ENCODE measurements at regions not wholly inside any gene's neighbourhood (a gene's known extent, or its start where the extent isn't known, plus 50 kb on each side); places are given as distances from the start of the nearest gene placed in this dataset.
"Not testable (repeated sequence)": the region's sequence is repeated elsewhere in the genome, so short reads cannot be mapped to it uniquely, and the experiment has no call there.

DNA sequence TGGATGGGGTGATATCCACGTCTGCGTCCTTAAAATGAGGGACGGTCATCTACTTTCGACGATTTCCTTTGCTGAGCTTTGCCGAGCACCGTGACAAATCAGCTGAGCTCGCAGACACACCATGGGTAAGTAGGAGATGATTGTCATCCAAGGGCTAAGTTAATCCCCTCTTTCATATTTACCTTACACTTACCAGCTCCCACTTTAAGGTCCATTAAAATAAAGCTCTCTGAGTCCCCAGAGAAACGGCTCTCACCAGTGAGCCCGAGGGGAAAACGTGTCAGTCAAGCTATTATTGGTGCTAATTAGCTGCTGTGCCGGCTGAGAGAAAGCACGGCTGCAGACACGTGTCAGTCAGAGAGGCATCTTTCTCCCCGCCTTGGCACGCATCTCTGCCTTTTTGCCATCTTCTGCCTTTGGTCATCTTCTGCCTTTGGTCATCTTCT, 72.2 kb downstream of the CRLF2 start:
- Histone ChIP-seq H3K4me3 (no peak overlapping the region), H3K4me1 (no peaks in the 10 kb centered on the region), H3K36me3 (no peaks in the 10 kb centered on the region), H3K9me3 (peaks cover 0 to 13% (median 0%) of the 10 kb centered on the region in 3 donors), H3K27ac (no peak overlapping the region), H3K27me3 (peaks cover 43% of the 10 kb centered on the region)
- ATAC-seq = no peak
- 41 to 47% methylated on average over 16 of the region's 16 CpGs for WGBS, 2 donors (ENCODE audit: low coverage in 1 of 2)
- TF ChIP-seq EP300 (IDR thresholded peaks at IDR 0.05) = no peak
- TF ChIP-seq POLR2AphosphoS5 (IDR thresholded peaks at IDR 0.05) = no peak
- no peak for TF ChIP-seq POLR2A (IDR thresholded peaks at IDR 0.05)
- TF ChIP-seq, protein P1, sequence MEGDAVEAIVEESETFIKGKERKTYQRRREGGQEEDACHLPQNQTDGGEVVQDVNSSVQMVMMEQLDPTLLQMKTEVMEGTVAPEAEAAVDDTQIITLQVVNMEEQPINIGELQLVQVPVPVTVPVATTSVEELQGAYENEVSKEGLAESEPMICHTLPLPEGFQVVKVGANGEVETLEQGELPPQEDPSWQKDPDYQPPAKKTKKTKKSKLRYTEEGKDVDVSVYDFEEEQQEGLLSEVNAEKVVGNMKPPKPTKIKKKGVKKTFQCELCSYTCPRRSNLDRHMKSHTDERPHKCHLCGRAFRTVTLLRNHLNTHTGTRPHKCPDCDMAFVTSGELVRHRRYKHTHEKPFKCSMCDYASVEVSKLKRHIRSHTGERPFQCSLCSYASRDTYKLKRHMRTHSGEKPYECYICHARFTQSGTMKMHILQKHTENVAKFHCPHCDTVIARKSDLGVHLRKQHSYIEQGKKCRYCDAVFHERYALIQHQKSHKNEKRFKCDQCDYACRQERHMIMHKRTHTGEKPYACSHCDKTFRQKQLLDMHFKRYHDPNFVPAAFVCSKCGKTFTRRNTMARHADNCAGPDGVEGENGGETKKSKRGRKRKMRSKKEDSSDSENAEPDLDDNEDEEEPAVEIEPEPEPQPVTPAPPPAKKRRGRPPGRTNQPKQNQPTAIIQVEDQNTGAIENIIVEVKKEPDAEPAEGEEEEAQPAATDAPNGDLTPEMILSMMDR (IDR thresholded peaks at IDR 0.05) = no peak

DNA sequence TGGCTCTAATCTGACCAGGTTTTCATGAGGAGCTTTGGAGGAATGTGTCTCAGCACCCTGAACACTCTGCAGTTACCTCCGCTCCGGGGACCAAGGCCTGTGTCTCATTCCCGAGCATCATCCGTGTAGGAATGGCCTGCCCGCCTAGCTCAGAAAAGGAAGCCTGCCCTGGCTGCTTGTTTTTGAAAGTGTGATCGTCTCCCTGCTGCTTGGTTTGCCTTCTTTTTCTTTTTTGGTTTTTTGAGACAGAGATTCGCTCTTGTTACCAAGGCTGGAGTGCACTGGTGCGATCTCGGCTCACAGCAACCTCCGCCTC, 73.3 kb downstream of the CRLF2 start:
- Histone ChIP-seq H3K4me3 (no peak overlapping the region), H3K4me1 (no peaks in the 10 kb centered on the region), H3K9me3 (peaks cover 0 to 13% (median 0%) of the 10 kb centered on the region in 3 donors), H3K27me3 (peaks cover 49% of the 10 kb centered on the region), H3K27ac (no peak overlapping the region), H3K36me3 (no peaks in the 10 kb centered on the region)
- WGBS, 2 donors (ENCODE audit: low coverage in 1 of 2) = 76% methylated on average over 10 of the region's 10 CpGs; no CpG with 5 or more reads in 1 of the 2 donors
- TF ChIP-seq POLR2A (IDR thresholded peaks at IDR 0.05) (no peak), EP300 (IDR thresholded peaks at IDR 0.05) (no peak), POLR2AphosphoS5 (IDR thresholded peaks at IDR 0.05) (no peak)
- TF ChIP-seq, protein P1 (IDR thresholded peaks at IDR 0.05) = no peak
- ATAC-seq = no peak

DNA sequence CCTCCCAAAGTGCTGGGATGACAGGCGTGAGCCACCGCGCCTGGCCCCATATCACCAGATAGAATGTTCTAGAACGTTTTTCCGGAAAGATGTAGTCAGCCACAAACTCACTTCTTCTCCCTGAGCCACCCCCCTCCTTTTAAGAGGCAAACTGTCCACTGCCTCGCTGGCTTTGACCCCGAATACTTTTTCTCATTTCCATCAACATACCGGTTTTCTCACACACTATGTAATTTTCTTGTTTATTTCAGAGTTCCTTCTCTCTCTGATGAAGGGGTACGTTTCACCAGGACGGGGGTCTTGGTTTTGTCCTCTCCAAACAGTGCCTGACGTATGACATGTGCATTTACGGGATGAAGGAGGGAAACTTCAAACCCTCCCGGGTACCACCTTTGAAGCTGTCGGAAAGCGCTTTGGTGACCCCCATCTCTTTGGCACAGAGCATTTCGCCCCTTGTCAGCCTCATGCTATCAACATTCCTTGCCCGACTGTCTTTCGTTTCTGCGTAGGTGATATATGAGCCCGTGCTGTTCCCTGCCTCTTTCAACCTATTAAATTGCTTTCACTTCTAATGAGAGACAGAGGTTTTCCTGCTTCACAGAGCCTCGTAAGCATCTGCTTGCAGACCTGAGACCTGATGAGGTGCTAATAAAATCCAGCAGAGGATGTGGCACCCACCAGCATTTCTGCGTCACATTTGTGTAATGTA, 73.8 kb downstream of the CRLF2 start:
- H3K27ac ChIP-seq = no peak overlapping the region
- peaks cover 49% of the 10 kb centered on the region for H3K27me3 ChIP-seq
- no peaks in the 10 kb centered on the region for H3K36me3 ChIP-seq
- ATAC-seq = no peak
- H3K4me1 ChIP-seq = no peaks in the 10 kb centered on the region
- peaks cover 0 to 13% (median 0%) of the 10 kb centered on the region in 3 donors for H3K9me3 ChIP-seq
- TF ChIP-seq EP300 (IDR thresholded peaks at IDR 0.05) (no peak), POLR2A (IDR thresholded peaks at IDR 0.05) (no peak), POLR2AphosphoS5 (IDR thresholded peaks at IDR 0.05) (no peak)
- TF ChIP-seq, protein P1 (IDR thresholded peaks at IDR 0.05) = no peak
- H3K4me3 ChIP-seq = no peak overlapping the region
- 39 to 49% methylated on average over 19 to 22 of the region's 22 CpGs for WGBS, 2 donors (ENCODE audit: low coverage in 1 of 2)

DNA sequence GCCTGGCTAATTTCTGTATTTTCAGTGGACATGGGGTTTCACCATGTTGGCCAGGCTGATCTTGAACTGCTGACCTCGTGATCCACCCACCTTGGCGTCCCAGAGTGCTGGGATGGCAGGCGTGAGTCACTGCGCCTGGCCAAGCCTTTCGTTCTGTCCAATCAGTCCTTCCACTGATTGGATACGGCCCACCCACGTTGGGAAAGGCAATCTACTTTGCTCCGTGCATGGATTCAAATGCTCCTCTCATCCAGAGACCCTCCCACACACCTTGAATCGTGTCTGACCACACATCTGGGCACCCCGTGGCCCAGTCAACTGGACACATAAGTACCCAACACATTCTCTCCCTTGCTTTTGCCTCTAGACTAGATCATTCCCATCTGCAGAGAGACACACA, 74.9 kb downstream of the CRLF2 start:
- no peak overlapping the region for H3K4me3 ChIP-seq
- TF ChIP-seq POLR2A (IDR thresholded peaks at IDR 0.05) = no peak
- TF ChIP-seq, protein P1 (IDR thresholded peaks at IDR 0.05) = no peak
- TF ChIP-seq POLR2AphosphoS5 (IDR thresholded peaks at IDR 0.05) = no peak
- peaks cover 0 to 13% (median 0%) of the 10 kb centered on the region in 3 donors for H3K9me3 ChIP-seq
- H3K36me3 ChIP-seq = no peaks in the 10 kb centered on the region
- H3K4me1 ChIP-seq = no peaks in the 10 kb centered on the region
- 81% methylated on average over 10 of the region's 10 CpGs; no CpG with 5 or more reads in 1 of the 2 donors for WGBS, 2 donors (ENCODE audit: low coverage in 1 of 2)
- H3K27me3 ChIP-seq = peaks cover 49% of the 10 kb centered on the region
- no peak overlapping the region for H3K27ac ChIP-seq
- ATAC-seq = no peak

DNA sequence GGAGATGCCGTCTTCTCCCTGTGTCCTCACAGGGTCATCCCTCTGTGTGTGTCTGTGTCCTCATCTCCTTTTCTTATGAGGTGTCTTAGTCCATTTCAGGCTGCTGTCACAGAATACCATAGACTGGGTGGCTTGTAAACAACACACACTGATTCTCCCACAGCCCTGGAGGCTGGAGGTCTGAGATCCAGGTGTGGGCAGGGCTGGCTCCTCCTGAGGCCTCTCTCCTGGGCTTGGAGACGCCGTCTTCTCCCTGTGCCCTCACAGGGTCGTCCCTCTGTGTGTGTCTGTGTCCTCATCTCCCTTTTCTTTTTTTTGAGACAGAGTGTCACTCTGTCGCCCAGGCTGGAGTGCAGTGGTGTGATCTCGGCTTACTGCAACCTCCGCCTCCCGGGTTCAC, 75.9 kb downstream of the CRLF2 start:
- H3K36me3 ChIP-seq, ATAC-seq, H3K4me1 ChIP-seq, H3K4me3 ChIP-seq, H3K27ac ChIP-seq: not testable (repeated sequence)
- peaks cover 49% of the 10 kb centered on the region for H3K27me3 ChIP-seq
- WGBS, 2 donors (ENCODE audit: low coverage in 1 of 2) = 75 to 80% methylated on average over 1 to 8 of the region's 8 CpGs
- H3K9me3 ChIP-seq = peaks cover 0 to 13% (median 0%) of the 10 kb centered on the region in 3 donors

Measured in gastroesophageal sphincter (tissue), 4 donors.